ENCODE measurements at regions not wholly inside any gene's neighbourhood (a gene's known extent, or its start where the extent isn't known, plus 50 kb on each side); places are given as distances from the start of the nearest gene placed in this dataset.

GRCh38 chr13:78054157-78054556, 135.5 kb upstream of the EDNRB start:
- no peak for TF ChIP-seq EZH2phosphoT487 (IDR thresholded peaks at IDR 0.05; ENCODE audit: borderline replicate concordance)
- TF ChIP-seq, protein P1, sequence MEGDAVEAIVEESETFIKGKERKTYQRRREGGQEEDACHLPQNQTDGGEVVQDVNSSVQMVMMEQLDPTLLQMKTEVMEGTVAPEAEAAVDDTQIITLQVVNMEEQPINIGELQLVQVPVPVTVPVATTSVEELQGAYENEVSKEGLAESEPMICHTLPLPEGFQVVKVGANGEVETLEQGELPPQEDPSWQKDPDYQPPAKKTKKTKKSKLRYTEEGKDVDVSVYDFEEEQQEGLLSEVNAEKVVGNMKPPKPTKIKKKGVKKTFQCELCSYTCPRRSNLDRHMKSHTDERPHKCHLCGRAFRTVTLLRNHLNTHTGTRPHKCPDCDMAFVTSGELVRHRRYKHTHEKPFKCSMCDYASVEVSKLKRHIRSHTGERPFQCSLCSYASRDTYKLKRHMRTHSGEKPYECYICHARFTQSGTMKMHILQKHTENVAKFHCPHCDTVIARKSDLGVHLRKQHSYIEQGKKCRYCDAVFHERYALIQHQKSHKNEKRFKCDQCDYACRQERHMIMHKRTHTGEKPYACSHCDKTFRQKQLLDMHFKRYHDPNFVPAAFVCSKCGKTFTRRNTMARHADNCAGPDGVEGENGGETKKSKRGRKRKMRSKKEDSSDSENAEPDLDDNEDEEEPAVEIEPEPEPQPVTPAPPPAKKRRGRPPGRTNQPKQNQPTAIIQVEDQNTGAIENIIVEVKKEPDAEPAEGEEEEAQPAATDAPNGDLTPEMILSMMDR (conservative IDR thresholded peaks at IDR 0.05; ENCODE audit: low read length): no peak

Data from Loucy (cell line).